Vagina (tissue), 1 donor: ENCODE measurements at regions not wholly inside any gene's neighbourhood (a gene's known extent, or its start where the extent isn't known, plus 50 kb on each side); places are given as distances from the start of the nearest gene placed in this dataset. TPM values are rescaled to one million over a fixed set of nuclear protein-coding genes. Genes with fewer than 3 reads are reported as not detected.

ENCODE experiments used
- small RNA-seq: library from RNA; depleted of rRNA; stranded (forward); fragments of <200 nt; gene quantifications from one replicate; pipeline ENCODE3, GENCODE V24; 2016

Small RNA genes in the stretch of these regions (small RNA-seq; reads per million reads assigned to genes)
- not detected for gene AC093852.1
